Ovary (tissue), 7 donors: ENCODE measurements at regions not wholly inside any gene's neighbourhood (a gene's known extent, or its start where the extent isn't known, plus 50 kb on each side); places are given as distances from the start of the nearest gene placed in this dataset.
"Not testable (repeated sequence)": the region's sequence is repeated elsewhere in the genome, so short reads cannot be mapped to it uniquely, and the experiment has no call there.

Source experiments
- DNase-seq, 5 donors: peaks; one replicate each; pipeline ENCODE4 v3.0.0-alpha.2; 2019 to 2020
- H3K27ac ChIP-seq, 2 donors: fragments of 200-600 bp; one replicate each; pipeline versions ENCODE4 v1.5.1 to v1.8.0; 2019 to 2022
- H3K27me3 ChIP-seq: fragments of 200-600 bp; one replicate; pipeline ENCODE4 v1.8.0; 2022
- H3K36me3 ChIP-seq: fragments of 200-600 bp; sonication (generic); one replicate; pipeline ENCODE4 v1.5.1; 2019
- H3K4me1 ChIP-seq: one replicate; pipeline ENCODE4 v1.8.1; 2013; ENCODE audit warnings: mild to moderate bottlenecking, moderate library complexity; ENCODE audit not compliant: insufficient read depth
- H3K4me3 ChIP-seq: fragments of 200-600 bp; sonication (generic); one replicate; pipeline ENCODE4 v1.5.1; 2017
- H3K9me3 ChIP-seq, 2 donors: fragments of 200-600 bp in 1 of 2; sonication (generic) in 1 of 2; one replicate each; pipeline versions ENCODE4 v1.5.1 to v1.8.1; 2013 to 2019; ENCODE audit warnings: mild to moderate bottlenecking in 1 of 2, moderate library complexity in 1 of 2
- CTCF ChIP-seq, 3 donors: fragments of 450-650 bp in 2 of 3; fragments of 200-600 bp in 1 of 3; IDR thresholded peaks; one replicate each; pipeline versions ENCODE4 v1.5.1 to v1.8.0; 2016 to 2022; ENCODE audit warnings: antibody characterized with exemption in 3 of 3, mild to moderate bottlenecking in 1 of 3
- EP300 ChIP-seq: sonication (generic); formaldehyde crosslinking; IDR thresholded peaks from one replicate; pipeline ENCODE4 v1.6.1; 2017; ENCODE audit warnings: antibody characterized with exemption
- POLR2A ChIP-seq: fragments of 450-650 bp; IDR thresholded peaks from one replicate; pipeline ENCODE4 v1.6.1; 2017; ENCODE audit warnings: antibody characterized with exemption, mild to moderate bottlenecking, moderate library complexity
- WGBS, 3 donors: extraction: QIAGEN DNeasy Blood & Tissue Kit in 1 of 3; methylation state at CpG; one replicate each; pipeline versions ENCODE4 v1.1.5 to v1.1.7; 2013 to 2017; 5-methylcytosine and 5-hydroxymethylcytosine counted together
- intact Hi-C, 4 donors: fragments of 100-400 bp; cut with DNase I; formaldehyde crosslinking; loops; one replicate each; pipeline versions ENCODE4 v1.11.0 to v1.15.1; 2022 to 2023
- donor health status: DM: no; HTN: no; CAD: no; lungs with moderate emphysema.
- donor health status: DM: no; HTN: no; CAD: no.
- donor health status: Bipolar disorder and iron deficiency.
- donor health status: DM: no; HTN: no; CAD: no.
- donor health status: DM: yes; HTN: yes; CAD: no.

GRCh38 chr2:226540204-226540994, 259.2 kb downstream of the IRS1 start:
- H3K4me3 ChIP-seq = no peak overlapping the region
- H3K4me1 ChIP-seq = no peaks in the 10 kb centered on the region
- DNase-seq = no peak
- TF ChIP-seq EP300 (no peak), CTCF (IDR thresholded peaks at IDR 0.05) (no peak), POLR2A (no peak)
- H3K27ac ChIP-seq = no peak overlapping the region
- WGBS, 3 donors = 90 to 91% (median 91%) methylated on average over 3 of the region's 3 CpGs
- H3K36me3 ChIP-seq = no peaks in the 10 kb centered on the region
- H3K27me3 ChIP-seq = no peaks in the 10 kb centered on the region
- no peaks in the 10 kb centered on the region for H3K9me3 ChIP-seq
- intact Hi-C loops = no loop called here

GRCh38 chr2:226536410-226536809, 263.2 kb downstream of the IRS1 start:
- 94 to 97% (median 96%) methylated on average over 7 of the region's 7 CpGs for WGBS, 3 donors
- no peaks in the 10 kb centered on the region for H3K9me3 ChIP-seq
- TF ChIP-seq CTCF (IDR thresholded peaks at IDR 0.05) = no peak
- TF ChIP-seq EP300 = no peak
- no peak for TF ChIP-seq POLR2A
- no peaks in the 10 kb centered on the region for H3K27me3 ChIP-seq
- H3K4me3 ChIP-seq = no peak overlapping the region
- H3K27ac ChIP-seq = no peak overlapping the region
- DNase-seq = no peak
- intact Hi-C loops = loop anchor here in 1 of 4 donors (5.0 kb wide), 1 partner anchor 804 kb away; no protein-coding TSS in a partner anchor
- H3K36me3 ChIP-seq = no peaks in the 10 kb centered on the region
- no peaks in the 10 kb centered on the region for H3K4me1 ChIP-seq

DNA sequence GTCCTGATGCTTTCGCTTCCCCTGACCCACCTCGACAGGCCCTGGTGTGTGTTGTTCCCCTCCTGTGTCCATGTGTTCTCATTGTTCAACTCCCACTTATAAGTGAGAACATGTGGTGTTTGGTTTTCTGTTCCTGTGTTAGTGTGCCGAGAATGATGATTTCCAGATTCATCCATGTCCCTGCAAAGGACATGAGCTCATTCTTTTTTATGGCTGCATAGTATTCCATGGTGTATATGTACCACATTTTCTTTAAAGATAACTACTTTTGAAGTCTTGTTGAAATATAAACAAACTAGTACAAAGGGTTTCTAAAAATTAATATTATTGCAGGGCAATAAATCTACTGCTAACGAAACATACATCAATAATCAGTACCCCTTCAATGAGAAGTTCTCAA, 266.6 kb downstream of the IRS1 start:
- H3K4me1 ChIP-seq, H3K9me3 ChIP-seq, intact Hi-C loops, H3K36me3 ChIP-seq, H3K4me3 ChIP-seq, H3K27me3 ChIP-seq, H3K27ac ChIP-seq, DNase-seq: not testable (repeated sequence)
- WGBS, 3 donors = 85 to 87% (median 86%) methylated on average over 4 of the region's 4 CpGs

- intact Hi-C loops = no loop called here
- no peak for DNase-seq
- WGBS, 3 donors = 79 to 81% (median 79%) methylated on average over 12 of the region's 12 CpGs
- H3K27me3 ChIP-seq = no peaks in the 10 kb centered on the region
- no peaks in the 10 kb centered on the region for H3K4me1 ChIP-seq
- H3K27ac ChIP-seq = no peak overlapping the region
- TF ChIP-seq POLR2A = no peak
- TF ChIP-seq EP300 = no peak
- TF ChIP-seq CTCF (IDR thresholded peaks at IDR 0.05) = no peak
- H3K36me3 ChIP-seq = no peaks in the 10 kb centered on the region
- no peaks in the 10 kb centered on the region for H3K9me3 ChIP-seq
- no peak overlapping the region for H3K4me3 ChIP-seq
Measured at GRCh38 chr2:226531061-226531810, 268.4 kb downstream of the IRS1 start.

GRCh38 chr2:226529556-226529955, 270.1 kb downstream of the IRS1 start:
- H3K4me3 ChIP-seq = no peak overlapping the region
- no peak overlapping the region for H3K27ac ChIP-seq
- TF ChIP-seq POLR2A = no peak
- TF ChIP-seq CTCF (IDR thresholded peaks at IDR 0.05) = no peak
- TF ChIP-seq EP300 = no peak
- no peaks in the 10 kb centered on the region for H3K36me3 ChIP-seq
- no peaks in the 10 kb centered on the region for H3K9me3 ChIP-seq
- no peak for DNase-seq
- no peaks in the 10 kb centered on the region for H3K4me1 ChIP-seq
- WGBS, 3 donors = 92 to 96% (median 95%) methylated on average over 2 of the region's 2 CpGs
- intact Hi-C loops = no loop called here
- H3K27me3 ChIP-seq = no peaks in the 10 kb centered on the region
